WI38 (cell line): ENCODE measurements at regions not wholly inside any gene's neighbourhood (a gene's known extent, or its start where the extent isn't known, plus 50 kb on each side); places are given as distances from the start of the nearest gene placed in this dataset.

ENCODE experiments used
- H3K4me3 ChIP-seq: 2 replicates; pipeline ENCODE4 v1.5.1; 2011; ENCODE audit warnings: low read depth, mild to moderate bottlenecking, control low read depth, low read length
- CTCF ChIP-seq: IDR thresholded peaks from 2 replicates; pipeline ENCODE4 v1.5.1; 2012; ENCODE audit warnings: low read depth, mild to moderate bottlenecking, control low read depth, low read length

- TF ChIP-seq CTCF: no peak
- no peak overlapping the region for H3K4me3 ChIP-seq
These were observed 596.9 kb upstream of the WWC1 start for GRCh38 chr5:167694325-167695147.

- TF ChIP-seq CTCF: no peak
- no peak overlapping the region for H3K4me3 ChIP-seq
These were observed 594.7 kb upstream of the WWC1 start for GRCh38 chr5:167696558-167697314.

GRCh38 chr5:167699432-167699831, 592.0 kb upstream of the WWC1 start:
- H3K4me3 ChIP-seq: no peak overlapping the region
- TF ChIP-seq CTCF: no peak

GRCh38 chr5:167701051-167701450, 590.4 kb upstream of the WWC1 start:
- no peak overlapping the region for H3K4me3 ChIP-seq
- no peak for TF ChIP-seq CTCF

GRCh38 chr5:167702014-167702413, 589.4 kb upstream of the WWC1 start:
- H3K4me3 ChIP-seq: no peak overlapping the region
- TF ChIP-seq CTCF: no peak

- no peak for TF ChIP-seq CTCF
- no peak overlapping the region for H3K4me3 ChIP-seq
These were observed 583.0 kb upstream of the WWC1 start for GRCh38 chr5:167708449-167708848.

GRCh38 chr5:167709625-167710024, 581.8 kb upstream of the WWC1 start:
- no peak for TF ChIP-seq CTCF
- H3K4me3 ChIP-seq: no peak overlapping the region
